Fibroblast of mammary gland (primary cell): ENCODE measurements at regions not wholly inside any gene's neighbourhood (a gene's known extent, or its start where the extent isn't known, plus 50 kb on each side); places are given as distances from the start of the nearest gene placed in this dataset.
A peak's percentile ranks its signal among the peaks of the same experiment; 100 is the strongest.

Source experiments
- DNase-seq: peaks from one replicate; pipeline ENCODE4 v3.0.0-alpha.2; 2010; ENCODE audit warnings: low read depth
- H3K4me3 ChIP-seq: 2 replicates; pipeline ENCODE4 v1.5.1; 2011; ENCODE audit warnings: low read depth, mild to moderate bottlenecking, low read length, moderate library complexity; ENCODE audit not compliant: control insufficient read depth
- TF ChIP-seq, protein P1 (sequence below): conservative IDR thresholded peaks from 2 replicates; pipeline ENCODE4 v1.5.1; 2011; ENCODE audit warnings: low read depth, low read length, inconsistent platforms; ENCODE audit not compliant: control insufficient read depth, insufficient read depth

DNA sequence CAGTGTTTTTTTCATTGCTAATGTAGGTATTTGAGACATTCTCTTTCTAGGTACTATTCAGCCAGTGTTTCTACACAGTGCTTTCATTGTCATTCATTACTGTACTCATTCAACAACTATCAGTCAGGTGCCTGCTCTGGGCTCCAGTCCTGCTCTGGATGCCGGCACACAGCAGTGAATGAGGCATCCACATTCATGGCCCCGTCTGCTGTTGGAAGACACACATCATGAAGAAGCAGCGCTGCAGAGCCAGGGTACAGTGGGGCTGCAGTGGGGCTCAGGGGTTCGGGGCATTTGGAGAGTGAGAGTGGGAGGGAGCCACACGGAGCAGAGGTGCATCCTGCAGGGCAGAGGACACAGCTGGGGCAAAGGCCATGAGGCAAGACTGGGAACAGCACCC lies 737.2 kb upstream of the RAB6C start:
- no peak overlapping the region for H3K4me3 ChIP-seq
- no peak for DNase-seq
- TF ChIP-seq, protein P1, sequence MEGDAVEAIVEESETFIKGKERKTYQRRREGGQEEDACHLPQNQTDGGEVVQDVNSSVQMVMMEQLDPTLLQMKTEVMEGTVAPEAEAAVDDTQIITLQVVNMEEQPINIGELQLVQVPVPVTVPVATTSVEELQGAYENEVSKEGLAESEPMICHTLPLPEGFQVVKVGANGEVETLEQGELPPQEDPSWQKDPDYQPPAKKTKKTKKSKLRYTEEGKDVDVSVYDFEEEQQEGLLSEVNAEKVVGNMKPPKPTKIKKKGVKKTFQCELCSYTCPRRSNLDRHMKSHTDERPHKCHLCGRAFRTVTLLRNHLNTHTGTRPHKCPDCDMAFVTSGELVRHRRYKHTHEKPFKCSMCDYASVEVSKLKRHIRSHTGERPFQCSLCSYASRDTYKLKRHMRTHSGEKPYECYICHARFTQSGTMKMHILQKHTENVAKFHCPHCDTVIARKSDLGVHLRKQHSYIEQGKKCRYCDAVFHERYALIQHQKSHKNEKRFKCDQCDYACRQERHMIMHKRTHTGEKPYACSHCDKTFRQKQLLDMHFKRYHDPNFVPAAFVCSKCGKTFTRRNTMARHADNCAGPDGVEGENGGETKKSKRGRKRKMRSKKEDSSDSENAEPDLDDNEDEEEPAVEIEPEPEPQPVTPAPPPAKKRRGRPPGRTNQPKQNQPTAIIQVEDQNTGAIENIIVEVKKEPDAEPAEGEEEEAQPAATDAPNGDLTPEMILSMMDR: no peak

- DNase-seq: no peak
- TF ChIP-seq, protein P1: no peak
- H3K4me3 ChIP-seq: no peak overlapping the region
These were observed 731.7 kb upstream of the RAB6C start for GRCh38 chr2:129247751-129248150.

DNA sequence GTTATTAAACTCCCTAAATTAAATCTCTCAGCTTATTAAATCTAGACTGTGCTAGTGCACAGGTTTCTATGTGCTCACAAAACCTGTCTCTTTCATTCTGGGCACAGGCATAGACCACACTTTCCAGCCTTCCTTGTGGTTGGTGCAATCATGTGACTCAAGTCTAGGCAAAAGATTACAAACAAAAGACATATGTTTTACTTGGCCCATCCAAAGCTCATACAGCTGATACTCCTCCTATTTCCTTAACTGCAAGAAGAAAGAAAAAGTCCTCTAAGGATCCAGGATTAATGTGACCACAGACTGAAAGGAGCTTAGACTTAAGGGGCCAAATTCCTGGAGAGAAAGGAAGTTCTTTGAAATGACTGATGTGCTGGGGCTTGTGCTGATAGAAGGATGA lies 731.3 kb upstream of the RAB6C start:
- TF ChIP-seq, protein P1: no peak
- DNase-seq: peak; percentile 3
- H3K4me3 ChIP-seq: no peak overlapping the region

- H3K4me3 ChIP-seq: no peak overlapping the region
- no peak for DNase-seq
- TF ChIP-seq, protein P1: no peak
These were observed 726.5 kb upstream of the RAB6C start for GRCh38 chr2:129252781-129253460.

DNA sequence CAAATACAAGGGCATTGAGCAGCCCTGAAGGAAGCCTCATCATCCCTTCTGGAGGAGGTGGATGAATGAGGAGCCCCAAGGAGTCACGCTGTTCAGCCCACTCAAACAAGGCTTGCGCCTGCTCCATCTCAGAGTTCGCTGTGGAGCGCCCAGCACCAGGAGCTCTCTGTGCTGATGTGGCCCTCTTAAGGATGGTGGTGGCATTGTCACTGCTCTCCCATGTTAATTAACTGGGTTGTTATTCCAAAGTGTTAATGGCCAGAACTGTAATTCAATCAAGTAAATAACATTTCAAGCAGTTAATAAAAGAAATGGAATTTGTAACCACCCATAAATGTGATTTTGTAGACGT lies 726.0 kb upstream of the RAB6C start:
- TF ChIP-seq, protein P1: no peak
- DNase-seq: no peak
- H3K4me3 ChIP-seq: no peak overlapping the region

- TF ChIP-seq, protein P1: no peak
- DNase-seq: no peak
- no peak overlapping the region for H3K4me3 ChIP-seq
These were observed 724.7 kb upstream of the RAB6C start for GRCh38 chr2:129254718-129255117.
